ENCODE measurements at regions not wholly inside any gene's neighbourhood (a gene's known extent, or its start where the extent isn't known, plus 50 kb on each side); places are given as distances from the start of the nearest gene placed in this dataset.

DNA sequence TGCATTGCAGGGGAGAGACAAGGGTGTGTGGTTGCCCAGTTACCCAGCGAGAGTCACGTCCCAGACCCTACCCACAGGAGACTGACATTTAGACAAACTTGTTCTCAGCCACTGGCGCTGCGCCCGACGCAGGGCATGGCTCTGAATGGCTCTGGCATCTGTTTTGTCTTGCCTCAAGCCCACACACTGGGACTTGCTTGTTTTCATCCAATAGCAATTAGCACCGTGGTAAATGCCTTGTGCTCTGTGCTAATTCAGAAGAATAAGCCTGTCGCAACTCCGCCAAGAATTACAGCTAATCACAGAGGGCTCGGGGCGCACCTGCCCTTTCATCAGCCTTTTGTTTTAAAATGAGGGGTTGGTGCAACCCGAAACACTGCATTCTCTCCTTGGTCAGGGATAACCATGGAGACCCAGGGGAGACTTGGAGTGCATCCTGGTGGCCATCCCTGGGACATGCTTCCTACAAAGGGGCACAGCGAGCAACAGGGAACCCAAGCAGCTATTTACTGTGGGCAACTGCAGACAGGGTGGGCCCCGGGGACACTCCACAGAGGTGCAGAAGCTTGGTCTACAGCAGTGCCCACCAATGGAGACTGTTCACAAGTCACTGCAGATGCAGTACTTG is 220.6 kb upstream of the ZFHX3 start:
- Mint-ChIP-seq H3K27ac (no peak overlapping the region), H3K36me3 (ENCODE audit: low read depth) (no peaks in the 10 kb centered on the region), H3K4me3 (no peak overlapping the region), H3K27me3 (ENCODE audit: low read depth) (peaks cover 7% of the 10 kb centered on the region), H3K4me1 (no peaks in the 10 kb centered on the region), H3K9me3 (peaks cover under 1% of the 10 kb centered on the region)
- no peak for TF ChIP-seq CTCF (IDR thresholded peaks at IDR 0.05; ENCODE audit: unreplicated experiment in 3 of 3)

- H3K27me3 Mint-ChIP-seq (ENCODE audit: low read depth) = peaks cover 7% of the 10 kb centered on the region
- H3K4me3 Mint-ChIP-seq = no peak overlapping the region
- H3K27ac Mint-ChIP-seq = no peak overlapping the region
- no peaks in the 10 kb centered on the region for H3K36me3 Mint-ChIP-seq (ENCODE audit: low read depth)
- H3K4me1 Mint-ChIP-seq = no peaks in the 10 kb centered on the region
- TF ChIP-seq CTCF (IDR thresholded peaks at IDR 0.05; ENCODE audit: unreplicated experiment in 3 of 3) = no peak
- H3K9me3 Mint-ChIP-seq = peaks cover 10% of the 10 kb centered on the region
Observed at GRCh38 chr16:73265935-73266334, 218.0 kb upstream of the ZFHX3 start.

- no peak for TF ChIP-seq CTCF (IDR thresholded peaks at IDR 0.05; ENCODE audit: unreplicated experiment in 3 of 3)
- Mint-ChIP-seq H3K4me1 (no peaks in the 10 kb centered on the region), H3K4me3 (no peak overlapping the region), H3K36me3 (ENCODE audit: low read depth) (no peaks in the 10 kb centered on the region), H3K27me3 (ENCODE audit: low read depth) (peaks cover 7% of the 10 kb centered on the region), H3K27ac (no peak overlapping the region), H3K9me3 (peaks cover 10% of the 10 kb centered on the region)
Observed at GRCh38 chr16:73265124-73265837, 217.4 kb upstream of the ZFHX3 start.

GRCh38 chr16:73262931-73263330 is 215.0 kb upstream of the ZFHX3 start:
- H3K4me1 Mint-ChIP-seq = no peaks in the 10 kb centered on the region
- no peak for TF ChIP-seq CTCF (IDR thresholded peaks at IDR 0.05; ENCODE audit: unreplicated experiment in 3 of 3)
- H3K36me3 Mint-ChIP-seq (ENCODE audit: low read depth) = no peaks in the 10 kb centered on the region
- H3K9me3 Mint-ChIP-seq = peaks cover 10% of the 10 kb centered on the region
- H3K4me3 Mint-ChIP-seq = no peak overlapping the region
- H3K27me3 Mint-ChIP-seq (ENCODE audit: low read depth) = peaks cover 7% of the 10 kb centered on the region
- H3K27ac Mint-ChIP-seq = no peak overlapping the region

- no peak for TF ChIP-seq CTCF (IDR thresholded peaks at IDR 0.05; ENCODE audit: unreplicated experiment in 3 of 3)
- Mint-ChIP-seq H3K4me1 (no peaks in the 10 kb centered on the region), H3K9me3 (no peaks in the 10 kb centered on the region), H3K4me3 (no peak overlapping the region), H3K27ac (no peak overlapping the region), H3K36me3 (ENCODE audit: low read depth) (no peaks in the 10 kb centered on the region), H3K27me3 (ENCODE audit: low read depth) (no peaks in the 10 kb centered on the region)
Observed at GRCh38 chr16:73255031-73255430, 207.1 kb upstream of the ZFHX3 start.

Measured in nephron (organoid).